H1 (cell line): ENCODE measurements at regions not wholly inside any gene's neighbourhood (a gene's known extent, or its start where the extent isn't known, plus 50 kb on each side); places are given as distances from the start of the nearest gene placed in this dataset.

ENCODE experiments used
- CTCF ChIA-PET: fragments of 300-600 bp; sonication (Branson Sonifier 250); formaldehyde crosslinking; loops from one replicate; lab custom pipeline; 2021; ENCODE audit not compliant: partially characterized antibody; lab: Charles Lee
- POLR2A ChIA-PET: fragments of 300-600 bp; sonication (Branson Sonifier 250); formaldehyde crosslinking; loops from one replicate; lab custom pipeline; 2021; ENCODE audit warnings: inconsistent platforms; ENCODE audit not compliant: partially characterized antibody; lab: Charles Lee
- DNase-seq, 2 experiments: peaks; one replicate each; pipeline versions ENCODE4 v3.0.0 to v3.0.0-alpha.2; 2010 to 2022; ENCODE audit warnings: low spot score in 2 of 2, low read depth in 1 of 2, mixed read lengths in 1 of 2
- FAIRE-seq: peaks from 2 replicates; lab custom pipeline; 2011; peaks lifted over from hg19 to GRCh38; lab: Jason Lieb, UNC
- H2AFZ ChIP-seq: 2 replicates; pipeline ENCODE4 v1.8.1; 2012; ENCODE audit warnings: low read length, inconsistent platforms
- H2AK5ac ChIP-seq: 2 replicates; pipeline ENCODE4 v1.6.1; 2013; ENCODE audit warnings: low read depth, low read length
- H2BK120ac ChIP-seq: replicated peaks from 2 replicates; pipeline ENCODE3; 2013; ENCODE audit warnings: low read depth, low read length, inconsistent platforms
- H2BK12ac ChIP-seq: 2 replicates; pipeline ENCODE4 v1.6.1; 2013; ENCODE audit warnings: low read depth, low read length
- H2BK15ac ChIP-seq: 2 replicates; pipeline ENCODE4 v1.6.1; 2013; ENCODE audit warnings: low read length
- H2BK20ac ChIP-seq: 2 replicates; pipeline ENCODE4 v1.6.1; 2013; ENCODE audit warnings: low read length
- H2BK5ac ChIP-seq: 2 replicates; pipeline ENCODE4 v1.6.1; 2013; ENCODE audit warnings: low read depth, low read length
- H3K14ac ChIP-seq: 2 replicates; pipeline ENCODE4 v1.6.1; 2013; ENCODE audit warnings: inconsistent platforms; ENCODE audit not compliant: insufficient read length
- H3K18ac ChIP-seq: 2 replicates; pipeline ENCODE4 v1.6.1; 2013; ENCODE audit warnings: low read length; ENCODE audit errors: extremely low read depth
- H3K23ac ChIP-seq: 2 replicates; pipeline ENCODE4 v1.6.1; 2013; ENCODE audit warnings: inconsistent platforms; ENCODE audit not compliant: insufficient read length
- H3K23me2 ChIP-seq: 2 replicates; pipeline ENCODE4 v1.6.1; 2013; ENCODE audit warnings: low read depth, low read length
- H3K27ac ChIP-seq: 2 replicates; pipeline ENCODE4 v1.6.1; 2011; ENCODE audit warnings: low read depth, low read length, inconsistent platforms
- H3K27me3 ChIP-seq, 4 experiments: replicated peaks in 1 of 4; 1 replicate in 1 of 4; 2 replicates in 3 of 4; pipeline versions ENCODE4 v1.6.1 to v1.8.1; 2011 to 2013; ENCODE audit warnings: low read length in 3 of 4, mild to moderate bottlenecking in 3 of 4, inconsistent platforms in 2 of 4, mixed read lengths in 2 of 4, moderate library complexity in 1 of 4; ENCODE audit not compliant: control insufficient read depth in 3 of 4, insufficient read depth in 3 of 4; ENCODE audit errors: extremely low read depth in 1 of 4
- H3K36me3 ChIP-seq, 4 experiments: 2 replicates each; pipeline versions ENCODE4 v1.6.1 to v1.8.1; 2011 to 2013; ENCODE audit warnings: mild to moderate bottlenecking in 4 of 4, low read length in 3 of 4, moderate library complexity in 2 of 4, control low read depth in 1 of 4, inconsistent platforms in 1 of 4; ENCODE audit not compliant: insufficient read depth in 4 of 4, control insufficient read depth in 2 of 4
- H3K4ac ChIP-seq: replicated peaks from 2 replicates; pipeline ENCODE3; 2013; ENCODE audit warnings: low read length, low read depth, mixed read lengths, inconsistent platforms; ENCODE audit not compliant: insufficient read length
- H3K4me1 ChIP-seq, 4 experiments: replicated peaks in 1 of 4; 1 replicate in 1 of 4; 2 replicates in 3 of 4; pipeline versions ENCODE4 v1.6.1 to v1.8.1; 2011 to 2013; ENCODE audit warnings: low read length in 3 of 4, inconsistent platforms in 2 of 4, mixed read lengths in 1 of 4; ENCODE audit not compliant: insufficient read depth in 4 of 4, control insufficient read depth in 3 of 4
- H3K4me2 ChIP-seq, 2 experiments: 2 replicates each; pipeline versions ENCODE4 v1.6.1 to v1.8.1; 2011 to 2013; ENCODE audit warnings: low read depth in 2 of 2, low read length in 2 of 2, control low read depth in 1 of 2, inconsistent platforms in 1 of 2, mild to moderate bottlenecking in 1 of 2; ENCODE audit not compliant: insufficient read depth in 1 of 2
- H3K4me3 ChIP-seq, 4 experiments: fragments of 200-600, 300-600 bp in 1 of 4; sonication (generic), shearing (Covaris generic), sonication (Bioruptor Twin) in 1 of 4; 2 replicates each; pipeline versions ENCODE4 v1.5.1 to v1.8.1; 2011 to 2016; ENCODE audit warnings: low read length in 4 of 4, low read depth in 3 of 4, control low read depth in 2 of 4, inconsistent platforms in 2 of 4, mild to moderate bottlenecking in 2 of 4, mixed read lengths in 1 of 4, moderate library complexity in 1 of 4; ENCODE audit not compliant: insufficient read depth in 2 of 4; ENCODE audit errors: extremely low read depth in 1 of 4
- H3K56ac ChIP-seq: replicated peaks from 2 replicates; pipeline ENCODE3; 2013; ENCODE audit warnings: low read depth, mild to moderate bottlenecking, mixed read lengths, low read length, inconsistent platforms; ENCODE audit not compliant: insufficient read length
- H3K79me1 ChIP-seq: 2 replicates; pipeline ENCODE4 v1.6.1; 2013; ENCODE audit warnings: low read depth, low read length, control low read depth
- H3K79me2 ChIP-seq, 2 experiments: 2 replicates each; pipeline versions ENCODE4 v1.6.1 to v1.8.1; 2012 to 2013; ENCODE audit warnings: low read length in 2 of 2, mild to moderate bottlenecking in 2 of 2, inconsistent platforms in 1 of 2; ENCODE audit not compliant: insufficient read depth in 2 of 2, control insufficient read depth in 1 of 2
- H3K9ac ChIP-seq, 4 experiments: replicated peaks in 1 of 4; 1 replicate in 1 of 4; 2 replicates in 3 of 4; pipeline versions ENCODE4 v1.6.1 to v1.8.1; 2011 to 2013; ENCODE audit warnings: low read depth in 3 of 4, low read length in 3 of 4, control low read depth in 2 of 4, mild to moderate bottlenecking in 2 of 4, moderate library complexity in 2 of 4, inconsistent platforms in 1 of 4; ENCODE audit errors: extremely low read depth in 1 of 4
- H3K9me3 ChIP-seq, 2 experiments: 2 replicates each; pipeline versions ENCODE4 v1.6.1 to v1.8.1; 2012 to 2013; ENCODE audit warnings: mild to moderate bottlenecking in 2 of 2, moderate library complexity in 2 of 2, control low read depth in 1 of 2, inconsistent platforms in 1 of 2, low read depth in 1 of 2, low read length in 1 of 2, mixed read lengths in 1 of 2; ENCODE audit not compliant: insufficient read depth in 2 of 2
- H4K20me1 ChIP-seq, 2 experiments: replicated peaks in 1 of 2; 2 replicates each; pipeline versions ENCODE3 to v1.8.1; 2011 to 2013; ENCODE audit warnings: inconsistent platforms in 2 of 2, low read length in 2 of 2, mild to moderate bottlenecking in 1 of 2; ENCODE audit not compliant: insufficient read depth in 2 of 2, control insufficient read depth in 1 of 2
- H4K5ac ChIP-seq: 2 replicates; pipeline ENCODE4 v1.6.1; 2013; ENCODE audit warnings: low read length, low read depth, mixed read lengths, inconsistent platforms; ENCODE audit not compliant: insufficient read length
- H4K8ac ChIP-seq: 2 replicates; pipeline ENCODE4 v1.8.0; 2013; ENCODE audit warnings: mild to moderate bottlenecking, moderate library complexity, low read length, inconsistent platforms; ENCODE audit not compliant: insufficient read depth; ENCODE audit errors: extremely low read depth
- H4K91ac ChIP-seq: replicated peaks from 2 replicates; pipeline ENCODE3; 2013; ENCODE audit warnings: low read length, mixed read lengths, inconsistent platforms; ENCODE audit not compliant: insufficient read length
- CBX5 ChIP-seq: fragments of 300-800, 300-1000 bp; sonication (generic); IDR thresholded peaks from 2 replicates; pipeline ENCODE4 v1.7.1; 2016; ENCODE audit warnings: antibody characterized with exemption, low read length, low read depth
- CTBP2 ChIP-seq: IDR thresholded peaks from 2 replicates; pipeline ENCODE4 v1.7.0; 2011; ENCODE audit warnings: borderline replicate concordance, mild to moderate bottlenecking, moderate library complexity, mixed read lengths, low read length; ENCODE audit not compliant: insufficient read depth, insufficient read length
- FOSL1 ChIP-seq: IDR thresholded peaks from 2 replicates; pipeline ENCODE4 v1.6.1; 2011; ENCODE audit warnings: mild to moderate bottlenecking, low read depth, low read length, moderate library complexity; ENCODE audit not compliant: insufficient read depth
- HDAC6 ChIP-seq: IDR thresholded peaks from one replicate; pipeline ENCODE4 v1.7.1; 2012; ENCODE audit warnings: low read depth, mild to moderate bottlenecking, inconsistent platforms, low read length, moderate library complexity
- RBBP5 ChIP-seq: IDR thresholded peaks from 2 replicates; pipeline ENCODE4 v1.7.1; 2012; ENCODE audit warnings: low read depth, mild to moderate bottlenecking, inconsistent platforms, low read length, moderate library complexity, borderline replicate concordance
- RXRA ChIP-seq: IDR thresholded peaks from 2 replicates; pipeline ENCODE4 v1.6.1; 2011; ENCODE audit warnings: low read depth, mild to moderate bottlenecking, low read length, moderate library complexity; ENCODE audit not compliant: insufficient read depth
- SP2 ChIP-seq: IDR thresholded peaks from 2 replicates; pipeline ENCODE4 v1.6.1; 2012; ENCODE audit warnings: mild to moderate bottlenecking, low read length, inconsistent platforms
- TBP ChIP-seq: IDR thresholded peaks from 2 replicates; pipeline ENCODE4 v1.6.1; 2011; ENCODE audit warnings: low read depth, low read length, improper control_type of control experiment
- YY1 ChIP-seq: IDR thresholded peaks from 2 replicates; pipeline ENCODE4 v1.6.1; 2011; ENCODE audit warnings: low read depth, mild to moderate bottlenecking, low read length
- WGBS, 2 experiments: shearing (Covaris generic) in 1 of 2; methylation state at CpG; one replicate each; pipeline versions ENCODE4 v1.1.6 to v1.1.7; 2013 to 2015; ENCODE audit warnings: low lambda C conversion rate in 2 of 2, mixed read lengths in 2 of 2, inconsistent platforms in 1 of 2, low coverage in 1 of 2, missing lambda C conversion rate in 1 of 2; ENCODE audit not compliant: insufficient replicate concordance in 2 of 2, insufficient coverage in 1 of 2, insufficient read length in 1 of 2; ENCODE audit errors: extremely low coverage in 1 of 2, missing lambda C conversion rate in 1 of 2; 5-methylcytosine and 5-hydroxymethylcytosine counted together
- TF ChIP-seq, protein P1 (sequence below): IDR thresholded peaks from 2 replicates; pipeline ENCODE4 v1.6.1; 2011; ENCODE audit warnings: low read depth, mild to moderate bottlenecking, low read length; ENCODE audit not compliant: insufficient read depth

DNA sequence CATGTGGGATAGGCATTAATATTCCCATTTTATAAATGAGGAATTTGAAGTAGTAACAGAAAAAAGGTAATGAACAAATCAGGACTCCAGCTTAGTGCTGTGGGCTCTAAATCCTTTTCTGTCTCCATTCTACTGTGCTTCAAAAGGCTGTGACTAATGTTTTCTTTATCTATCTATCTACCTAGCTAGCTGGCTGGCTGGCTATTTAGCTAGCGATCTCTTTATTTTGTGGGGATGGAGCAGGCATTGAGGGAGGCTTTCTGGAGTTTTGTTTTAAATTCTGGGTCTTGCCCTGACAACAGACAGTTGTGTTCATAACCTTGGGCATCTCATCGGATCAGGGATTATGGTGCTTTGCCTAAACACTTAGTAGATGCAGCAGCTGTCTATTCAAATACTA, 139.2 kb downstream of the SOX4 start:
- POLR2A ChIA-PET = interaction anchor here (1.4 kb wide), 2 partner anchors 8 to 10 kb away, joined by 3 to 5 read pairs; no protein-coding TSS in a partner anchor
- 64% methylated on average over 2 of the region's 2 CpGs; no CpG with 5 or more reads in 1 of the 2 experiments for WGBS, 2 experiments
- peaks cover 20 to 95% of the 10 kb centered on the region in 2 experiments for H3K79me2 ChIP-seq

More for the DNA sequence above, 139.2 kb downstream of the SOX4 start:
- peak overlapping the region in 1 of 2 experiments; percentile 37; a peak in 2 of 4 replicates for H3K4me2 ChIP-seq
- H2BK12ac ChIP-seq = no peak overlapping the region
- H3K79me1 ChIP-seq = peaks cover 2% of the 10 kb centered on the region; the same call in 1 of the 2 replicates
- H3K36me3 ChIP-seq = no peaks in the 10 kb centered on the region
- H3K23me2 ChIP-seq = no peaks in the 10 kb centered on the region
- TF ChIP-seq, protein P1, sequence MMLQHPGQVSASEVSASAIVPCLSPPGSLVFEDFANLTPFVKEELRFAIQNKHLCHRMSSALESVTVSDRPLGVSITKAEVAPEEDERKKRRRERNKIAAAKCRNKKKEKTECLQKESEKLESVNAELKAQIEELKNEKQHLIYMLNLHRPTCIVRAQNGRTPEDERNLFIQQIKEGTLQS = no peak
- no peak for TF ChIP-seq YY1
- no peak for TF ChIP-seq RBBP5
- no peak for TF ChIP-seq SP2
- TF ChIP-seq HDAC6 = no peak
- no peak for TF ChIP-seq TBP
- TF ChIP-seq CTBP2 = no peak
- TF ChIP-seq CBX5 = no peak
- no peak for TF ChIP-seq FOSL1
- no peak for TF ChIP-seq RXRA
- H3K9ac ChIP-seq = no peak overlapping the region; a peak in 1 of 7 replicates
- DNase-seq (no peak), FAIRE-seq (no peak)
- no peak overlapping the region for H4K91ac ChIP-seq
- H3K4me3 ChIP-seq = no peak overlapping the region
- no peaks in the 10 kb centered on the region for H3K27me3 ChIP-seq
- no peak overlapping the region for H3K18ac ChIP-seq
- H3K4me1 ChIP-seq = peaks cover 0 to 19% (median 11%) of the 10 kb centered on the region in 4 experiments; a peak in 6 of 7 replicates
- CTCF ChIA-PET = interaction anchor here (0.7 to 1.0 kb wide), 2 partner anchors 14 to 25 kb away, joined by 3 read pairs; no protein-coding TSS in a partner anchor
- no peak overlapping the region for H4K8ac ChIP-seq
- no peak overlapping the region for H2BK15ac ChIP-seq
- no peak overlapping the region for H3K27ac ChIP-seq
- no peak overlapping the region for H2BK120ac ChIP-seq
- no peak overlapping the region for H3K4ac ChIP-seq
- H2AFZ ChIP-seq = no peak overlapping the region
- no peak overlapping the region for H3K23ac ChIP-seq
- H2BK20ac ChIP-seq = no peak overlapping the region
- H4K5ac ChIP-seq = no peak overlapping the region
- no peak overlapping the region for H3K56ac ChIP-seq
- peaks cover 6 to 9% of the 10 kb centered on the region in 2 experiments for H4K20me1 ChIP-seq
- H2BK5ac ChIP-seq = no peak overlapping the region
- H2AK5ac ChIP-seq = no peak overlapping the region
- H3K14ac ChIP-seq = no peak overlapping the region
- H3K9me3 ChIP-seq = no peaks in the 10 kb centered on the region
